GM10248 (cell line): ENCODE measurements at regions not wholly inside any gene's neighbourhood (a gene's known extent, or its start where the extent isn't known, plus 50 kb on each side); places are given as distances from the start of the nearest gene placed in this dataset.

ENCODE experiments used
- CTCF ChIA-PET: fragments of 300-600 bp; sonication (Branson Sonifier 250); formaldehyde crosslinking; extraction: SDS; loops from one replicate; lab custom pipeline; 2021; ENCODE audit warnings: antibody characterized with exemption; lab: Yijun Ruan, JAX
- POLR2A ChIA-PET: fragments of 350-650 bp; sonication (Branson Sonifier 250); formaldehyde crosslinking; extraction: SDS; loops from one replicate; lab custom pipeline; 2020; ENCODE audit warnings: antibody characterized with exemption; lab: Yijun Ruan, JAX
- DNase-seq: peaks from one replicate; pipeline ENCODE4 v3.0.0; 2012; ENCODE audit errors: extremely low spot score
- CTCF ChIP-seq: IDR thresholded peaks from 2 replicates; pipeline ENCODE4 v1.5.1; 2012; ENCODE audit warnings: mild to moderate bottlenecking, low read depth; ENCODE audit errors: extremely low read depth, missing control alignments, control extremely low read depth

- POLR2A ChIA-PET, result no interaction called here
- DNase-seq, result no peak
- CTCF ChIA-PET, result interaction anchor here (1.6 kb wide), 1 partner anchor 9 kb away, joined by 3 read pairs; no protein-coding TSS in a partner anchor
- no peak for TF ChIP-seq CTCF
Measured at GRCh38 chr11:127451861-127452260, 451.3 kb upstream of the KIRREL3 start.

GRCh38 chr11:127448101-127448500 lies 447.5 kb upstream of the KIRREL3 start:
- DNase-seq, result no peak
- ChIA-PET POLR2A (no interaction called here), CTCF (no interaction called here)
- TF ChIP-seq CTCF, result no peak

GRCh38 chr11:127445476-127445875 lies 444.9 kb upstream of the KIRREL3 start:
- ChIA-PET POLR2A (no interaction called here), CTCF (interaction anchor here (1.3 kb wide), 1 partner anchor 8 kb away, joined by 3 read pairs; no protein-coding TSS in a partner anchor)
- no peak for TF ChIP-seq CTCF
- DNase-seq, result no peak

GRCh38 chr11:127443297-127443696 lies 442.7 kb upstream of the KIRREL3 start:
- DNase-seq, result no peak
- ChIA-PET CTCF (interaction anchor here (1.3 to 1.6 kb wide), 3 partner anchors 11 to 24 kb away, joined by 3 read pairs; no protein-coding TSS in a partner anchor), POLR2A (no interaction called here)
- TF ChIP-seq CTCF, result no peak

GRCh38 chr11:127440616-127441015 lies 440.0 kb upstream of the KIRREL3 start:
- CTCF ChIA-PET, result no interaction called here
- no peak for DNase-seq
- POLR2A ChIA-PET, result no interaction called here
- no peak for TF ChIP-seq CTCF

- no peak for TF ChIP-seq CTCF
- no peak for DNase-seq
- ChIA-PET CTCF (interaction anchor here (0.9 kb wide), 1 partner anchor 13 kb away, joined by 3 read pairs; no protein-coding TSS in a partner anchor), POLR2A (no interaction called here)
Measured at GRCh38 chr11:127425281-127425680, 424.7 kb upstream of the KIRREL3 start.
